ENCODE measurements at regions not wholly inside any gene's neighbourhood (a gene's known extent, or its start where the extent isn't known, plus 50 kb on each side); places are given as distances from the start of the nearest gene placed in this dataset.
A peak's percentile ranks its signal among the peaks of the same experiment; 100 is the strongest.

DNA sequence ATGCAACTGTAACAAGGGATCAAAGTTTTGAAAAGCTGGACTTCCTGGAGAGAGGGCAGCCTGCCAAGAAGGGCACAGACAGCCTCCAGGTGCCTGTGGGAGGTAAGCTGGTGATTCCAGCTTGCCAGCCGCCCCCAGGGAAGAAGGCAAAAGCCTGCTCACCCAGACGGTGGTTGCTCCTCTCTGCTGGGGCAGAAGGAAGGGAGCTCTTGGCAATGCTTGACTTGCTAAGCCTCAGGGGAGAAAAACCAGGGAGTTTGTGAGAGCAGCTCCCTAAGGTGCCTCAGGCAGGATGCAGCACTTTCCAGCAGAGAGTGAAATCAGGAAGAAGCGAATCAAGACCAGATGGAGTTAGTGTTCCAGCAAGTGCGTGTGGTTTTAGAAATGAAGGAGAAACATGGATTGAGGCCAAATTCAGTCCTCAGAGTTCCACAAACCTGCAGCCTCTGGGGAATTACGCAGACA, 553.6 kb downstream of the BUD13 start:
- no peak; the same call in 2 of the 3 replicates for ATAC-seq
- peak; percentile 19; the same call in 1 of the 2 replicates for TF ChIP-seq TCF4 (CRISPR knock-in tag; IDR thresholded peaks at IDR 0.05; ENCODE audit: borderline replicate concordance)
- TF ChIP-seq, protein P1, sequence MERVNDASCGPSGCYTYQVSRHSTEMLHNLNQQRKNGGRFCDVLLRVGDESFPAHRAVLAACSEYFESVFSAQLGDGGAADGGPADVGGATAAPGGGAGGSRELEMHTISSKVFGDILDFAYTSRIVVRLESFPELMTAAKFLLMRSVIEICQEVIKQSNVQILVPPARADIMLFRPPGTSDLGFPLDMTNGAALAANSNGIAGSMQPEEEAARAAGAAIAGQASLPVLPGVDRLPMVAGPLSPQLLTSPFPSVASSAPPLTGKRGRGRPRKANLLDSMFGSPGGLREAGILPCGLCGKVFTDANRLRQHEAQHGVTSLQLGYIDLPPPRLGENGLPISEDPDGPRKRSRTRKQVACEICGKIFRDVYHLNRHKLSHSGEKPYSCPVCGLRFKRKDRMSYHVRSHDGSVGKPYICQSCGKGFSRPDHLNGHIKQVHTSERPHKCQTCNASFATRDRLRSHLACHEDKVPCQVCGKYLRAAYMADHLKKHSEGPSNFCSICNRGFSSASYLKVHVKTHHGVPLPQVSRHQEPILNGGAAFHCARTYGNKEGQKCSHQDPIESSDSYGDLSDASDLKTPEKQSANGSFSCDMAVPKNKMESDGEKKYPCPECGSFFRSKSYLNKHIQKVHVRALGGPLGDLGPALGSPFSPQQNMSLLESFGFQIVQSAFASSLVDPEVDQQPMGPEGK (CRISPR knock-in tag; IDR thresholded peaks at IDR 0.05; ENCODE audit: borderline replicate concordance): no peak

DNA sequence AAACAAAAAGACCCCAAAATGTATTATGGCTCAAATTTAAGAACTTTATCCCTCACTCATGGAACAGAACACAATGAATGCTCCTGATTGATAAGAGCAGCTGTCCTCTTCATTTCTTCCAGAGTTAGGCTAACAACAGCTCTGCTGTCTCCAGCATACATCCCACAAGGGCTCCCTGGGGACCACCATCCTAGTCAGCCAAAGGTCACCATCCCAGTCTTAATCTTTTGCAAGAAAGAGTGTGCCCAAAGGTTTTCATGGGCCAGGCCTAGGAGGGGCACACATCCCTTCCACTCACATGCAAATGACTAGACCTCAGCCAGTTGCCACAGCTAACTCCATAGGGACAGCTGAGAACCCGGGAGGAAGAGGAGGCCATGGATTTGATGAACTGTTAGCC, 555.3 kb downstream of the BUD13 start:
- TF ChIP-seq SNAI2 (CRISPR knock-in tag; IDR thresholded peaks at IDR 0.05): no peak
- TF ChIP-seq, protein P1 (CRISPR knock-in tag; IDR thresholded peaks at IDR 0.05; ENCODE audit: borderline replicate concordance): no peak
- no peak for TF ChIP-seq CSDC2 (CRISPR knock-in tag; IDR thresholded peaks at IDR 0.05)
- no peak for TF ChIP-seq ZNF8 (CRISPR knock-in tag; IDR thresholded peaks at IDR 0.05)
- no peak for TF ChIP-seq TOX (CRISPR knock-in tag; IDR thresholded peaks at IDR 0.05; ENCODE audit: borderline replicate concordance)
- TF ChIP-seq, protein P2, sequence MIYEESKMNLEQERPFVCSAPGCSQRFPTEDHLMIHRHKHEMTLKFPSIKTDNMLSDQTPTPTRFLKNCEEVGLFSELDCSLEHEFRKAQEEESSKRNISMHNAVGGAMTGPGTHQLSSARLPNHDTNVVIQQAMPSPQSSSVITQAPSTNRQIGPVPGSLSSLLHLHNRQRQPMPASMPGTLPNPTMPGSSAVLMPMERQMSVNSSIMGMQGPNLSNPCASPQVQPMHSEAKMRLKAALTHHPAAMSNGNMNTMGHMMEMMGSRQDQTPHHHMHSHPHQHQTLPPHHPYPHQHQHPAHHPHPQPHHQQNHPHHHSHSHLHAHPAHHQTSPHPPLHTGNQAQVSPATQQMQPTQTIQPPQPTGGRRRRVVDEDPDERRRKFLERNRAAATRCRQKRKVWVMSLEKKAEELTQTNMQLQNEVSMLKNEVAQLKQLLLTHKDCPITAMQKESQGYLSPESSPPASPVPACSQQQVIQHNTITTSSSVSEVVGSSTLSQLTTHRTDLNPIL (CRISPR knock-in tag; IDR thresholded peaks at IDR 0.05; ENCODE audit: low read depth): no peak
- TF ChIP-seq TCF4 (CRISPR knock-in tag; IDR thresholded peaks at IDR 0.05; ENCODE audit: borderline replicate concordance): no peak
- no peak for TF ChIP-seq ZC3H10 (CRISPR knock-in tag; IDR thresholded peaks at IDR 0.05)
- no peak for TF ChIP-seq GLIS3 (CRISPR knock-in tag; IDR thresholded peaks at IDR 0.05)
- TF ChIP-seq, protein P3, sequence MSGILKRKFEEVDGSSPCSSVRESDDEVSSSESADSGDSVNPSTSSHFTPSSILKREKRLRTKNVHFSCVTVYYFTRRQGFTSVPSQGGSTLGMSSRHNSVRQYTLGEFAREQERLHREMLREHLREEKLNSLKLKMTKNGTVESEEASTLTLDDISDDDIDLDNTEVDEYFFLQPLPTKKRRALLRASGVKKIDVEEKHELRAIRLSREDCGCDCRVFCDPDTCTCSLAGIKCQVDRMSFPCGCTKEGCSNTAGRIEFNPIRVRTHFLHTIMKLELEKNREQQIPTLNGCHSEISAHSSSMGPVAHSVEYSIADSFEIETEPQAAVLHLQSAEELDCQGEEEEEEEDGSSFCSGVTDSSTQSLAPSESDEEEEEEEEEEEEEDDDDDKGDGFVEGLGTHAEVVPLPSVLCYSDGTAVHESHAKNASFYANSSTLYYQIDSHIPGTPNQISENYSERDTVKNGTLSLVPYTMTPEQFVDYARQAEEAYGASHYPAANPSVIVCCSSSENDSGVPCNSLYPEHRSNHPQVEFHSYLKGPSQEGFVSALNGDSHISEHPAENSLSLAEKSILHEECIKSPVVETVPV (CRISPR knock-in tag; IDR thresholded peaks at IDR 0.05): no peak
- no peak for ATAC-seq

DNA sequence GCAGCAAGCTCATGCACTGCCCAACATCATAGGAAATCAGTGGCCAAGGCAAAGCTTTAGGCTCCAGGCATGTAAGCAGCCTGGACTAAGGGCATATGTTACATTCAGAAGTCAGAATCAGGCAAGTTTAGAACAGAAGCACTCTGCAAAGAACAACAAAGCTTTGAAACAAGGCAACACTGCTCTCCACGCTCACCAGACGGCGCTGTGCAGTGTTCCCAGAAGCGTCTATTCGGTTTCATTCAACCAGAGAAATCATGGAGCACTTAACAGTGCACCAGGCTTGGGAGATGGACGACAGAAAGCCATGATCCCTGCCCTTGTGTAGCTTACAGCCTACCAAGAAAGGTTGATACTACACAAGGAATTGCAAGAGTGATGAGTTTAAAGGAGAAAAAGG, 555.8 kb downstream of the BUD13 start:
- peak; percentile 65 for ATAC-seq
- TF ChIP-seq PPARA (CRISPR knock-in tag; IDR thresholded peaks at IDR 0.05; ENCODE audit: borderline replicate concordance) (no peak), TCF4 (CRISPR knock-in tag; IDR thresholded peaks at IDR 0.05; ENCODE audit: borderline replicate concordance) (no peak), ESRRG (CRISPR knock-in tag; IDR thresholded peaks at IDR 0.05) (no peak), RARB (CRISPR knock-in tag; IDR thresholded peaks at IDR 0.05) (no peak), ZC3H10 (CRISPR knock-in tag; IDR thresholded peaks at IDR 0.05) (no peak), TOX (CRISPR knock-in tag; IDR thresholded peaks at IDR 0.05; ENCODE audit: borderline replicate concordance) (no peak), ZNF70 (CRISPR knock-in tag; IDR thresholded peaks at IDR 0.05) (no peak)
- TF ChIP-seq, protein P3 (CRISPR knock-in tag; IDR thresholded peaks at IDR 0.05): no peak
- TF ChIP-seq, protein P4, sequence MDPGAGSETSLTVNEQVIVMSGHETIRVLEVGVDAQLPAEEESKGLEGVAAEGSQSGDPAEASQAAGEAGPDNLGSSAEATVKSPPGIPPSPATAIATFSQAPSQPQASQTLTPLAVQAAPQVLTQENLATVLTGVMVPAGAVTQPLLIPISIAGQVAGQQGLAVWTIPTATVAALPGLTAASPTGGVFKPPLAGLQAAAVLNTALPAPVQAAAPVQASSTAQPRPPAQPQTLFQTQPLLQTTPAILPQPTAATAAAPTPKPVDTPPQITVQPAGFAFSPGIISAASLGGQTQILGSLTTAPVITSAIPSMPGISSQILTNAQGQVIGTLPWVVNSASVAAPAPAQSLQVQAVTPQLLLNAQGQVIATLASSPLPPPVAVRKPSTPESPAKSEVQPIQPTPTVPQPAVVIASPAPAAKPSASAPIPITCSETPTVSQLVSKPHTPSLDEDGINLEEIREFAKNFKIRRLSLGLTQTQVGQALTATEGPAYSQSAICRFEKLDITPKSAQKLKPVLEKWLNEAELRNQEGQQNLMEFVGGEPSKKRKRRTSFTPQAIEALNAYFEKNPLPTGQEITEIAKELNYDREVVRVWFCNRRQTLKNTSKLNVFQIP (CRISPR knock-in tag; IDR thresholded peaks at IDR 0.05; ENCODE audit: borderline replicate concordance, low read depth): no peak

DNA sequence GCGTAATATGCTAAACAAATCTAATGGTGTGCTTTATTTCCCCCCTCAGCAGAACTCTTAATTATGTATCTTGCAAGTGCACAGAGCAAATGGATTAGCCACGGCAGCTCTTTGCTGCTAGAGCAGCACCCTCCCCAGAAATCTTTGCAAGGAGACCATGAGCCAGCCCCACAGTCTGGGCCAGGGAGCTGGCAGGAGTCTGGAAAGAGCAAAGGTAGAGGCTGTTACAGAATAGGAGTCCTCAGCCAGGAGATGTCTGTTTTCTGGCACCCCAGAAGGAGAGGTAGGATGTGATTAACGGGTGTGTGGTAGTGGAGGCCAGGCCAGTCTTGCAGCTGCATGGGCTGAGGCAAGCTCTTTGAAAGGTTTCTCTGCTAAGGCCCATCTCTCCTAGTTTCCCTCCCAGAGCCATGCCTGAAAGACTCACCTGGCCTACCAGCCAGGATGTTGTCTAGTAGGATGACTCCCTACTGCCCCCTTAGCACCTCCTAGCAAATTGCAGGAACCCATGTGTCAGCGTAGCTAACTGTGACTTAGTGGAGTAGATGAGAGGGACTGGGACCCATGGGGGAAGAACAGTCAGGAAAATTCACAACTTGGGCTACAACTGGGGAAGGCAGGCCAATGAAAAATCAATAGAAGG, 557.2 kb downstream of the BUD13 start:
- TF ChIP-seq TOX (CRISPR knock-in tag; IDR thresholded peaks at IDR 0.05; ENCODE audit: borderline replicate concordance): no peak
- no peak for TF ChIP-seq ESRRG (CRISPR knock-in tag; IDR thresholded peaks at IDR 0.05)
- no peak for TF ChIP-seq CSDC2 (CRISPR knock-in tag; IDR thresholded peaks at IDR 0.05)
- no peak for TF ChIP-seq SNAI2 (CRISPR knock-in tag; IDR thresholded peaks at IDR 0.05)
- TF ChIP-seq ZC3H10 (CRISPR knock-in tag; IDR thresholded peaks at IDR 0.05): no peak
- TF ChIP-seq BACH2 (CRISPR knock-in tag; IDR thresholded peaks at IDR 0.05; ENCODE audit: borderline replicate concordance): no peak
- TF ChIP-seq RARB (CRISPR knock-in tag; IDR thresholded peaks at IDR 0.05): no peak
- ATAC-seq: no peak
